Right hindlimb (tissue), 1 donor: ENCODE measurements at regions not wholly inside any gene's neighbourhood (a gene's known extent, or its start where the extent isn't known, plus 50 kb on each side); places are given as distances from the start of the nearest gene placed in this dataset.
"Not testable (repeated sequence)": the region's sequence is repeated elsewhere in the genome, so short reads cannot be mapped to it uniquely, and the experiment has no call there.

Experiments used
- DNase-seq: peaks from one replicate; pipeline ENCODE4 v3.0.0-alpha.2; 2018

DNA sequence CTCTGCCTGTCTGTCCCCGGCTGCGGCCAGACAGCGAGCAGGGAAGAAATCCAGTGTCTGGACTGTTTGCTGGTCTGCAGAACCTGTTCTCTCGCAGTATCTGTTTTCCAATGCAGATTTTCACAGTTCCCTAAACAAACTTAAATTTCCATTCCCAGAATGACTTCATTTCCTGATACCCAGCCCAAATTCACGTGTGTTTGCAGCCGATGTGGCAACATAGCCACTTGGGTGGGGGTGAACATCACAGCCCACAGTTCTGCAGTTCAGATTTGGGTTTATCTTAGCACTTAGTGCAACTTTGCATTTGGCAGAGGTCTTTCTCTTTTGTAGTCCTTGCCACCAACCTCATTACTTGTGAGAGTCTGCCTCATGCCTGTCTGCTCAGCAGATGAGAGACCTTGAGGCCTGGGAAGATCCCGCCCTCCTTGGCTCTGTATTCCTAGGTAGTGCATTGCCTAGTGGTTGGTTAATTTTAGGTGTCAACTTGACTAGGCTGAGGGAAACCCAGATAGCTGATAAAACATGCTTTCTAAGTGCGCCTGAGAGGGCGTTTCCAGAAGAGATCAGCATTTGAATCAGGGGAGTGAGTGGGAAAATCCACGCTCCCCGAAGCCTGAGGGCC, 122.8 kb upstream of the FAM20C start:
- not testable (repeated sequence) for DNase-seq

DNA sequence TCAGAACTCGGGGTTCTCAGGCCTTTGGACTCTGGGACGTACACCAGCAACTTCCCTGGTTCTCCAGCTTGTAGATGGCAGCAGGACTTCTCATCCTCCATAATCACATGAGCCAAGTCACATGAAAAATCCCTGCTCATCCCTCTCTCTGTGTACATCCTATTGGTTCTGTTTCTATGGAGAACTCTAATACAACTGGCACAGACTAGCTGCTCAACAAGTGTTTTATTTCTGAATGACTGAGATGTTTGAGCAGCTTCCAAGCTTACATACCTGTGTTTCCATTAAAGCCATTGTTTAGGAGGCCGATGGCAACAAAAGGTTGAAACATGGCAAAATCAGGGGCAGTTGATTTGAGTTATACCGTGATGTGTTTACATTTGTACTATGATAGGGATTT, 122.2 kb upstream of the FAM20C start:
- not testable (repeated sequence) for DNase-seq

DNA sequence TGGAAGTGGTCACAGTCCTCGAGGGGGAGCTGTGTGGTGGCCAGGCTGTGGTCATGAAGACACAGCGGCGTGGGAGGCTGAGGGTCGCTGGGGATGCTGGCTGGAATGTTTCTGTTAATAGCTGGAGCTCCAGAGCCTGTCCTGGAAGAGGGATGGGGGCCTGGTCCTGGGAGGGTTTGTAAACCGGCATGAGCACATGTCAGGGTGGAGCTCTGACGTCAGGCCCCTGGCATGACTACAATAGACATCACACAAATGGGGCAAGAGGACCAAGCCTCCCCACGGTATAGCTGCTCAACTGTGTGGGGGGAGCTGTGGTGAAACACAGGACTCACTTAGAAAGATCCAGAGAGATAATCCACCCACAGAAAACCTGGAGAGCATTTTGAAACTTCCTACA, 121.4 kb upstream of the FAM20C start:
- DNase-seq = peak; percentile 79

DNA sequence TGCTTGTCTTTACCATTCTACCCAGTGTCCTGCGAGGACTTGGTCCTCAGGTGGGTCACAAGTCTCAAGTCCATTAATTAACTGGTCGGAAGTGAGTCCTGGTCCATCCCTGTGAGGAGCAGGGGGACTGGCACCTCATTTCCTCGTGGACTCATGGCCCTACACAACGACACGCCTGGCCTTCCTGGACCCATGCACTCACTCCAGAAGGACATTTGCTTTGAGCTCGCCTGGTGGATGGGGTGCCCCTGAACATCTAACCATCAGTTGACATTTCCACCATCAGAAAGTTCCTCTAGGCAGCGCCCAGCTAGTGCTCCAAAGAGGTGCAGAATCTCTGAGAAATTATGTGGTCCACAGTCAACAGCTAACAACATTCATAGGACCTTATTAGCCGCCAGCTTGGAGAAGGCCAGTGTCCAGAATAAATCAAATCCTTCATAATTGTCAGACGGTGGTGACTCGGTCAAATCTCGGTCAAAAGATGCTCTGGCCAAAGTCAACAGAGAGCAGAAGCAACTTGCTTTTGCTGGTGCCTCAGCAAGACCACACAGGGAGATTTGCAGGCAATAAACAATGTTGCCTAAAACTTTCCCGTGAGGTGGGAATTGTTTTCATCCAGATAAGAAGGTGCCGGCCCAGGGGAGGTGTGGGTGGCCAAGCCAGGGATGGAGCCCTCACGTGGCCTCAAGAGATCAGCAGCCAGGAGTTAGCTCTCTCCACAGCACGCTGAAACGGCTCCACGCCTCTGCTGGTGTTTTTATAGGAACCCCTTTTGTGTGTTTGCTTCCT, 119.9 kb upstream of the FAM20C start:
- peak; percentile 10 for DNase-seq

DNA sequence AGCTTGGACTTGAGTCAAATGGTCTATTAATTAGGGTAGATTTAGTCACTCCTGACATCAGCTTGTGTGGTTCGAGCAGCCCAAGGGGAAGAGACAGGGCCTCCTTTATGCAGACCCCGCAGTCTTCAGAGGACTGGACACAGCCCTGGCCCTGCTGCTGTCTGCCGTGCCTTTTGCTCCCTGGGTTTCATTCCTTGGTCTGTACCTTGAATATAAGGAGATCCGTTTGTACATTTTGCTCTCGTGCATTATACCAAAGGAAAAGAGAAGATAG, 119.4 kb upstream of the FAM20C start:
- not testable (repeated sequence) for DNase-seq

DNA sequence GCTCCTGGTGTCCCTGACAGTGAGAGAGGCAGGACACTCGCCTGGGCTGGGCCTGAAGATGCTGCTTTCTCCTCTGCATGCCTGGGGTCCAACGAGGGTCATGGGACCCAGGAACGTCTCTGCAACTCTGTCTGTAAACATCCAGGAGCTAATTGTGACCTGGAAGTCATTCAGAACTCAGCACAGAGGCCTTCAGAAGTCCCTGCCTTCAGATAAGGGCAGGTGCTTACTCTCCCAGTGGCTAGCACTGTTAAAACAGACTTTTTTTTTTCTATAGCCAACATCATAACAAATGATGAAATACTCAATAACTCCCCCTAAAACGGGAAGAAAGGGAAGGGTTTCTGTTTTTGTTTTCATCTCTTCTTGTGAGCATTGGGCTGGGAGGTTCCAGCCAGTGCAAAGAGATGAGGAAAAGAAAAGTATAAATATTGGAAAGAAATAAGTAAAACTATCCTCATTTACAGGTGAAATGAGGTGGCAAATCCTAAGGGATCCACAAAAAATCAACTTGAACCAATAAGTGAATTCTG, 118.3 kb upstream of the FAM20C start:
- DNase-seq = peak; percentile 1

DNA sequence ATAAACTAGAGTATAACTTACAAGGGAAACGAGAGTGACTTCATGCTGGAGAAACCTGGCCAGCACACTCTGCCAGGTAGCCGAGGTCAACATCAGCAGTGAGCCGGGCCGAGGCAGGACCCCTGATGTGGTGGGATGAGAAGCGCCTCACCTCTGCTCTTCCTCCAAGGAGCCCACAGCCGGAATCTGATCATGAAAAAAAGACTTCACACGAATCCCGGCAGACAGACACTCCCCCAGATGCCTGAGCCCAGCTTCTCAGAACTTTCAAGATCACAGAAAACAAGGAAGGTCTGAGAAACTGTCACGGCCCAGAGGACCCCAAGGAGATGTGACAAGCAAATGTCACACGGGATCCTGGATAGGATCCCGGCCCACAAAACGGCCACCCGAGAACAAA, 116.9 kb upstream of the FAM20C start:
- DNase-seq = peak; percentile 7

DNA sequence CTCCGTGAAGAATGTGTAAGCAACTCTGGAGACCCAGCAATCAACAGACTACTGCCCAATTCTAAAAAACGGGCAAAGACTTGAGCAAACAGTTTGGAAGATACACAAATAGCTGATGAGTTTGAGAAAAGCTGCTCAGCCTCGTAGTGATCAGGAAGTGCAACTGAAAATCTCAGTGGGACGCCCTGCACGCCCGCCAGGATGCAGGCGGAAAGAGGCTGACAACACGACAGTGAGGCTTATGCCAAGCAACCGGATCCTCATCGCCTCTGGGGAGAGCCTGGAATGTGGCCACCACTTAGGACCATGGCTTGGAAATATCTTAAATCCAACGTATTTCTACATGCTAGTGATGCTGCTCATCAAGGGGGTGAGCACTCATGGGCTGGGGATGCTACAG, 116.2 kb upstream of the FAM20C start:
- DNase-seq = not testable (repeated sequence)

DNA sequence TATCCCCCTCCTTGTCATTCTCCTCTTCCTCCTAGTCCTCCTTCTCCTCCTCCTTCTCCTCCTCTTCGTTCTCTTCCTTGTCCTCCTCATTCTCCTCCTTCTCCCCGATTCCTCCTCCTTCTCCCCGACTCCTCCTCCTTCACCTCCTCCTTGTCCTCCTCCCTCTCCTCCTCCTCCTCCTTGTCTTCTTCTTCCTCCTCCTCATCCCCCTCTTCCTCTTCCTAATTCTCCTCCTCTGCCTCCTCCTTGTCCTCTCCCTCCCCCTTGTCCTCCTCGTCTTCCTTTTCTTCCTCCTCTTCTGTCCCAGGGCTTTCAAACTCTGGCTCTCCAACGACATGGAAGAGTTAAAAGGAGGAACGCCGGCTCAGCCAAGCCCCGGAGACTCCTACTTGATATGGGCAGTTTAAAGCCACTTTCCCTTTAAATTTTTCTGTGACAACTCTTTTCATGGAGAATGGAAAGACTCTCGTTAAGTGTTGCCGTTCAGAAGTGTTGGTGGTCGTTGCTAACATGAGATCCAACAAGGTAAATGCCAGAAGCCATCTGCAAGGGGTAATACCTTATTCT, 115.5 kb upstream of the FAM20C start:
- peak; percentile 5 for DNase-seq

DNA sequence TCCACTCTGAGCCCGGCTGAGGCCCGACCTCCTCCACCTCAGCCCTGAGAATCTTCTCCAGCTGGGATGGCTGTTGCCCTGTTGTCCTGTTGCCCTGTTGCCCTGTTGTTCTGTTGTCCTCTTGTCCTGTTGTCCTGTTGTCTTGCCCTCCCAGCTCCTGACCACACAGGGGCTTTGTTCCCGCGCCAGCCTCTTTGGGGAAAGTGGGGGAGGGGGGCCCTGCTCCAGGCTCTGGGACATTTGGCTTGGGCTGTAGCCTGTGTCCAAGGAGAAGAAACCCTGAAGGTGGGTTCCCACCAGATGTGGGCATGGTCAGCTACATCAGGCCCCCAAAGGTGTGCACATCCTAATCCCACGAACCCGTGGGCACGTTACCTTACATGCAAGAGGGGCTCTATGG, 113.5 kb upstream of the FAM20C start:
- peak; percentile 4 for DNase-seq

DNA sequence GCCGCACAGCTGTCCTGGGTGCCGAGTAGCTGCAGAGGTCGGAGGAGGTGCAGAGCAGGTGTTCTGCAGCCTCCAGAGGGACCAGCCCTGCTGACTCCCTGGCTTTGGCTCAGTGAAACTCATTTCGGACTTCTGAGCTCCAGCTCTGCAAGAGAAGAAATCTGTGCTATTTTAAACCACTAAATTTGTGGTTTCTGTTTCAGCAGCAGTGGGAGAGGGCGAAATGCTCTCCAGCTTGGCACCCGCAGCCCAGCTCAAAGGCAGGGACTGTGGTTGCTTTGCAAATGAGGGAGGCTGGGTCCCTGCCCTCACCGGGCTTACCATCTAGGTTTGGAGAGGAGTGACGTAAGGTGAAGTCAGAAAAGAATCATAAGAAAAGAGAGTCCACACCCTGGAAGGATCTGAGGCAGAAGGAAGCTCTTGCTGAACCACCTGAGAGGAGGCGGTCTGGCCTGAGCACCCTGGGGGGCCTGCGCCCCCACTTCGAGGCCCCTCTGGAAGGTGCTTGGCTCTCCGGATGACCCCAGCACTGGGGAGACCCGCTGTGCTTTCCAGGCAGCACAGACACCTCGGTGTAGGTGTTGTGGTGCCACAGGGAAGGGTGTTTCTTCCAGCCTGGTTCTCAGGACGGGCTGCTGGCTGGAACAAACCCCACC, 112.8 kb upstream of the FAM20C start:
- peak; percentile 31 for DNase-seq

DNA sequence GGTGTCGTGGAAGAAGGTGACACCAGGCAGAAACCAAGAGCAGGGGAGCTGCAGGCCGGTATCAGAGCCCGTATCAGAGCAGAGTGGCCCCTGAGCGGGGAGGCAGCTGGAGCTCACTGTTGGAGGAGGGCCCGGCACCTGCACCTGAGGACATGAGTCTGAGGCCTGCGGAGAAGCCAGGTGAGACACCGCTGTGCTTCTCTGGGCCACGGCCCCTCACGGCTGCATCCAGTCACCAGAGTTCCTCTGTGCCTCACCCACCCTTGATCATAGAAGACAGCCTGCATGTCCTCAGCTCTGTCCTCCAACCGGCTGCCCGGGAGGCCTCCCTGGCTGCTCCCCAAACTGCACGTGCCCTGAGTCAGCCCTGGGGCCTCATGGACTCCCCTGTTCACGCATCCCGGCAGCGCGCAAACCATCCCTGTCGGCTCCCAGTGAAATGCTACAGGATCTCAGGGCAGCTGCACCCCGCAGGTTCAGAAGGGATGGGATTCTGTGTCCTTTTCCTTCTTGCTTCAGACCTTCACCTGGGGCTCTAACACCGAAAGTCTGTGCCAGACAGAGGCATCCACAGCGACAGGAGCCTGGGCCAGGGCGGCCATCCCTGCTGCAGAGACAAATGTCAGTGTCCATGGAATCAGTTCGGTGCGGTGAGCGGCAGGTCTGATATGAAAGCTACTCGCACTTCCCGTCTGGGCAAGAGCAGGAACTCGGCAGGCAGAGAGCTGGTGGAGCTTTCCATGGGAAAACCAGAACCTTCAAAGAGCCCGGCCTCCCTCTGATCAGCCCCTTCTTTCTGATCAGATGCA, 111.9 kb upstream of the FAM20C start:
- DNase-seq = peak; percentile 11

DNA sequence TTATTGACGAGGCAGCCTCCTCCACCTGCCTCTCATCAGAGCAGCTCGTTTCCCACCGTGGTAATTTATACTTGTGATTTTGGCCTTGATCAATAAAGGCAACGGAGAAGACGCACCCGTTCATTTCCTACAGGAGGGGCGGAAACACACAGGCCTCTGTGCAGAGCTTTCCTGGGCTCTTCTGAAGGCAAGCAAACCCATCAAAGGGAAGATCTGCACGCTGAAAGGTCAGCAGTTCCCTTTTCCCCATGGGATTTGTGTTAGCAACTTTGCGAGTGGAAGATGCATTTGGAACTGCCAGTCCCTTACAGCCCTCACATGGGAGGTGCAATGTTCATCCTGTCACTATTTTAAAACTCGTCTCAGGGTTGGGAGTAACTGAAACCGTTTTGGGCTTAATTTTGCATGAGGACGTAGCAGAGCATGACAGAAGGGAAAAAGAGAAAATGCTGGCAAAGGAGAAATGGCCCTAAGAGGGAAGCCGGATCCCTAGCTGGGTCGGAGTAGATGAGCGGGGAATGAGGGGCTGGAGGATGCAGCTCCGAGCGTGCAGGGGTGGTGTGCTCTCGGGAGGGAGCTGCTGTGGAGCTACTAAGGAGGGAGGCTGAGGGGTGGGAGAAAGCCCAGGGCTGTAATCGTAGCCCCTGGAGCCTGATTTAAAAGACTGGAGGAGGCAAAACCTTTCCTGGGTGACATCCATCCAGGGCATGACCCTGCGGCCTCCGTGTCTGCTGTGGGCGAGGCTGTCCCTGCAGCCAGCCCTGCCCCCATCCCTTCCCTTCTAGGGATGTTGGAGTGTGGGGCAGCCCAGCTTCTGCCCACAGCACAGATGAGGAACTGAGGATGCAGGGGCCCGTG, 111.1 kb upstream of the FAM20C start:
- DNase-seq = peak; percentile 18

DNA sequence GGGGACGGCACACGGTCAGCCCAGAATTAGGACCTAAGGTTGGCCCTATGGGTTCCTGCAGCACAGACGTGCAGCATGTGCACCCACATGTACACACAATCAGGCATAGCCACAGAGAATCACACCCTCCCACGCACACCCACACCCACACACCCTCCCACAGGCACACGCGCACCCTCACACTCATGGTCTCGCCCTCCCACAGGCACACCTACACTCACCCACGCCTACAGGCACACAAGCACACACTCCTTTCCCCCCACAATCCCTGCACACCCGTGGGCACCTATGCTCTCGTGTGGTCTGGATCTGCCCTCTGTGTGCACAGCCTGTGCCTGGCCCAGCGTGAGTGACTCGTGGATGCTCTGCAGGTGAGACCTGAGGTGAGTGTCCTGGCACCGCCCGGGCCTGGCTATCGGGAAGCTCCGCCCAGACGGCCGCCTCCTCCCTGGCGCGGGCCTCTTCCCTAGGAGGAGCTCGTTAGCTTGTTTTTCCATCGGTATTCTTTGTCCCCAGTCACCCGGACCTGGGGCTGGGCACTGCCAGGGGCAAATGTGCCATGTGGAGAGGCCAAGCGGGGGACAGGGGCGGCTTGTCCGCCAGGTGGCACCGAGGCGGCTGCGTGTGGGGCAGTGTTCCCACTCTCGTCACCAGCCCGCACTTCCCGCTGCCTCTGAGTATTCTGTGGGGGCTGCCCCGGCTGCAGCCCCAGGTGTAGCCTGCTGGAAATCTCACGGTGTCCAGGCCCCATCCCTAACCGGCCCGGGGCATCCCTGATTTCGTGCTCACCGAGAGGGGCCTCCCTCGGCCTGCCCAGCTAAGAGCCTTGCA, 110.2 kb upstream of the FAM20C start:
- peak; percentile 12 for DNase-seq

DNA sequence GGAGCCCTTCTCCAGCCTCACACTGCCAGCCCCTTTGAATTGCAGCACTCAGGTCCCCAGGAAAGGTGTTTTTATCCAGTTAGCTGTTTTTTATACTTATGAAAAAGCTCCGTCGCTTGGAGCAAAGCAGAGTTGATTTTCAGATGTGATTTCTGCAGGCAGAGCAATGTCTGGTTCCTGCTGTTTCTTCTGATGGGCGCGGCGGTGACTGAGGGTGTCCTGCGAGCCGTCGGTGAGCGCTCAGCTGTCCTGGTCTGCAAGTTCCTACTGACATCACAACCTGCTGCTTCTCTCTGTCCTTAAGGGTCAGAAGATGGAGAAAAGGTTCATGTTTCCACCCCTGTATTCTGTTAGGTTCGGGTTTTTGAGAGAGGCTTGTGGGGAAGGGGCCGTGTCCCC, 109.6 kb upstream of the FAM20C start:
- DNase-seq = no peak

DNA sequence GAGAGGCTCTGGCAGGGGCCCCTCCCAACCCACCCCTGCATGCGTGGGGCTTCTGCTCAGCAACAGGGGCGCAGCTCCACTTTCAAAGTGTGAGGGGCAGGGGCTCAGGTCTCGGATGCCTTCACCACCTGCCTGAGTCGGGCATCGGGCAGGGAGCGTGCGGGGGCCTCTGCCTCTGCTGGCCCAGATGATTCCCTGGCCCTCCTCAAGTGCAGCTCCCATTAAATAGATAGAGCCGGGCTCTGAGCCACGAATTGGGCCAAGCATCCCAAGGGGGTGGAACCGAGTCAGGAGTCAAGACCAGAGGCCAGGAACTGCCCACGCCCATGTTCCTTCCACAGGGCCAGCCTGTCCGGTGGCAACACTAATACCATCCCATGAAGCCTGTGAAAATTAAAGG, 108.9 kb upstream of the FAM20C start:
- peak; percentile 16 for DNase-seq

DNA sequence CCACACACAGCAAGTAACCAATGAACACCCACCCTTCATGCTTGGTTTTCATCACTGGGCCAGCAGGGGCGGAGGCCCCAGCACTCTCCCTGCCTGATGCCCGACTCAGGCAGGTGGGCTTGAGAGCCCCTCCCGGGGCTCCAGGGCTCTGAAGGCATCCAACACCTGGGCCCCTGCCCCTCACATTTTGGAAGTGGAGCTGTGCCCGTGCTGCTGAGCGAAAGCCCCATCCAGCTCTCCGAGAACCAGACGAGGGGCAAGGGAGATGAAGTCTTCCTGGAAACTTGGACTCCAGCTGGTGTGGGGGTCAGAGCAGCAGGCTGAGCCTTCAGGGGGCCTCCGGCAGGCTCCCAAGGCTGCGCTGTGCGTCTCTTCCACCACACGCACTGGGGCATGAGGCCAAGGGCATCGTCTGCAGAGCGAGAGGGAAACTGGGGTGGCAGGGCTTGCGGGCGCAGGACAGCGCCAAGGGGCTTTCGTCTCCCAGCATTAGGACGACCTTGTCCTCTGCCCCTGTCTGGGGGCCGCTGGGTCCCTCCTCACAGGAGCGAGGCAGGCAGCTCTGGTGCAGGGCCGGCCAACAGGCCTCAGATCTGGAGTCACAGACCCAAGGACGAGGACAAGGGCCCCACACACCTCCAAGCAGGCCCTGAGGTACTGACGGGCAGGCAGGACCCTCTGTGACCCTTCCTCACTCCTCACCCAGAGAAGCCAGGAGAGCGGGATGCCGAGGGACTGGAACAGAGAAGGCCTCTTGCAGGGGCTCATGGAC, 108.3 kb upstream of the FAM20C start:
- DNase-seq = peak; percentile 11

DNA sequence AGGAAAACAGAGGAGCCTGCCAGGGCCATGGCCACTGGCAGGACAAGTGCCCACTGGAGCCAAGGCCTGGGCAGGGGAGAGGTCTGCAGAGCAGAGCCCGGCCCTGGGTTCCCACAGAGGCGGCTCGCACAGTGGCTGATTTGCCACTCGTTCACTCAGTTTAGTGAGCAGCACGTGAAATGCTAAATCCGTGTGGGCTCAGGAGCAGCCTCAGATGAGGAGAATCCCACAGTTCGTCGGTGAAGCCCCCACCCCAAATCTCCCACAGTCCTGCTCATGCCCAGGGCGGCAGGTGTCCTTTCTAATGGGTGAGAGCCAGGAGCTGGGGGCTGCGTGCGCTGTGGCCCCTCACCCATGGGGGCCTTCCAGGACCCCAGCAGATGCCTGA, 107.7 kb upstream of the FAM20C start:
- DNase-seq = peak; percentile 14

DNA sequence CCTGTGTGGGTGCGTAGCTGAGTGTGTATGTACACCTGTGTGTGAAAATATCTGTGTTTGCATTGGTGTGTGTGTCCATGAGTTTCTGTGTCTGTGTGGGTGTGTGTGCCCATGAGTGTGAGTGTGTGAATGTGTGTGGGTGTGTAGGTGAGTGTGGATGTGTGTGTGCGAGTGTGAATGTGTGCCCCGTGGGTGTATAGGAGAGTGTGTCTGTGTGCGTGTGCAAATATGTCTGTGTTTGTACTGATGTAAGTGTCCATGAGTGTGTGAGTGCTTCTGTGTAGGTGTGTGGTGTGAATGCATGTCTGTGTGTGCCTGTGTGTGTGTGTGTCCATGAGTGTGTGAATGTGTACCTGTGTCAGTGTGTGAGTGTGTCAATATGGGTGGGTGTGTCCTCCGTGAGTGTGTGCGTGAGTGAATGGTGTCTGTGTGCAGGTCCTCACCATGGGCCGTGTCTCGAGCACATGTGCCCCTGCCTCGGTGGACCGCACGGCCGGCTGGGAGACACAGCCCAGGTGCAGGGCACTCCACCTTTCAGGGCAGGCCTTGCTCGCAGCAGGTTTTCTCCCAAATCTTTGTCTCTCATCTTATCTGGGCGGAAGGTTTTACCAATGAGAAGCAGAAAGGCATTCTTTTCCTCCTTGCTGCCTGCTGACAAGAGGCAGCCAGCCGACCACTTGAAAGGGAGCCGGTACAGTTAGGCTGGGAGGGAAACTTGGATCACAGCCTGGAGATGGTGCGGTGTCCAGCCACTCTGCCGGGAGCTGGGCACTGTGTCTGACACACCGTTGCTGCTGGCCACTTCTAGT, 107.1 kb upstream of the FAM20C start:
- DNase-seq = peak; percentile 51
